ENCODE measurements at regions not wholly inside any gene's neighbourhood (a gene's known extent, or its start where the extent isn't known, plus 50 kb on each side); places are given as distances from the start of the nearest gene placed in this dataset.

- no peak for DNase-seq
Measured at GRCh38 chr7:42858570-42858969, 53.3 kb downstream of the C7orf25 start.

DNA sequence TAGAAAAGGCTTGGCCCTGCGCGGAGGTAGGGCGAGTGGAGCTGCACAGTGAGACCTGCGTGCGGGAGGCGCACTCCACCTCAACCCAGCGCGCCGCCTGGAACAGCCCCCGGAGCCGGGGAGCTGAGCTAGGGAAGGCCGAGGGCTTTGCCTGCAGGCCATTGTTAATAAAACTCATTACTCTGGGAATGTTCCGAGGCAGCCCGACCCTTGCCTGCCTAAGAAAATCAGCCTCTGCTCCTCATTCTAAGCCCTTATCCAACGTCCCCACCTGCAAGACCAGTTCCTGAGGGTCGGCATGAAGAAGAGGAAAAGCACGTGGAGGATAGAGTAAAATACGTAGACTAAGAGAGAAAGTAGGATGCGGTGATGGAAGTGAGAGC lies 55.3 kb downstream of the C7orf25 start:
- no peak for DNase-seq

DNA sequence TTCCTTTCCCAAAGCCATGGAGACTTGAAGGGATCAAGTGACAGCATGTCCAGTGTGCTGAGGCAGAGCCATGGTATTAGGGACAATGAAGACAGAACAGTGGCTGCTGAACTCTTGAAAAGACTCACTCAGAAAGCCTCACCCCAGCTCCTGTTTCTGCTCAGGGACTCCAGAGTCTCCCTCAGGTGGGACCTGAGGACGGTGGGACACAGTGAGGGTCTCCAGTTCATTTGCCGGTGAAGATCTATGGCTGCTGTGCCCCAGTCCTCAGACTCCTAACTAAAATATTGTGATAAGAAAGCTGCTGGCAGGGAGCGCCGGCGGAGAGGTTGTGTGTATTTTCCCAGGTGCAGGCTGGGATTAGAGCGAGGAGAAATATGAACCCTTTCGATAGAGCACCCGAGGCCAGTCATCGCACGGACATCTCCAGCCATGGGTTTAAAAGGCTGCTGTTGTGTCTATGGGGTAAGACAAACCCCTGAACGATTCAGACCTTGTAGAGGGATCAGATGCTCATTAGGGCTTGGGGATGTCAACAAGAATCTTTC lies 57.2 kb downstream of the C7orf25 start:
- DNase-seq = no peak

- no peak for DNase-seq
Measured at GRCh38 chr7:42852531-42852930, 59.3 kb downstream of the C7orf25 start.

DNA sequence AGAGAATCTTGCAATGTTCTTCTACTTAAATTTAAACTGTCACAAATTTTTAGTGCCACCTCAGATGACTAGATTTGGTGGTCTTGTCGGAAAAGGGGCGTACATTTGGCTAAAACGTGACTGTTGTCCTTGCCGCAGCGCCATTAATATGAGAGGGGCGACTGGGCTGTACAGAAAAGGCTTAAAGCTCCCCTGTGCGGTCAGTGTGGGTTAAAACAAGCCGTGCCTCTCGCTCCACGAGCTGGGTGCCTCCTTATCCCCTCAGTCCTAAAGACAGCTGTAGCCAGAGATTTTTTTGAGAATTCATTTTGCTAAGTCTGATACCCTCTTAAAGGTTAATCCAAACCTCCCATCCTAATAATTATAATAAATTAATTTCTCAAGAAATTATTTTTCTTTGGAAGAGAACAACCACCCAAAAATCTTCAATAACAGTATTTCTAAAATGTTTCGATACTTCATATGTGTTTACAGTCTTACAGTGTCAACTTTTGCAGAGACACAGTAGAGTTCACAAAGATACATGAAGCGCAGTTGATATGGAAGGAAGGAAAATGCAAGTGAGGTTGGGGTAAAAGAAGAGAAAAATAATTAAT lies 68.6 kb downstream of the C7orf25 start:
- DNase-seq = peak; percentile 12

GRCh38 chr7:42834676-42835075 lies 77.2 kb downstream of the C7orf25 start:
- no peak for DNase-seq

- DNase-seq = no peak
Measured at GRCh38 chr7:42833411-42833810, 78.5 kb downstream of the C7orf25 start.

GRCh38 chr7:42832667-42833066 lies 79.2 kb downstream of the C7orf25 start:
- no peak for DNase-seq

- DNase-seq = no peak
Measured at GRCh38 chr7:42831718-42832522, 80.0 kb downstream of the C7orf25 start.

DNA sequence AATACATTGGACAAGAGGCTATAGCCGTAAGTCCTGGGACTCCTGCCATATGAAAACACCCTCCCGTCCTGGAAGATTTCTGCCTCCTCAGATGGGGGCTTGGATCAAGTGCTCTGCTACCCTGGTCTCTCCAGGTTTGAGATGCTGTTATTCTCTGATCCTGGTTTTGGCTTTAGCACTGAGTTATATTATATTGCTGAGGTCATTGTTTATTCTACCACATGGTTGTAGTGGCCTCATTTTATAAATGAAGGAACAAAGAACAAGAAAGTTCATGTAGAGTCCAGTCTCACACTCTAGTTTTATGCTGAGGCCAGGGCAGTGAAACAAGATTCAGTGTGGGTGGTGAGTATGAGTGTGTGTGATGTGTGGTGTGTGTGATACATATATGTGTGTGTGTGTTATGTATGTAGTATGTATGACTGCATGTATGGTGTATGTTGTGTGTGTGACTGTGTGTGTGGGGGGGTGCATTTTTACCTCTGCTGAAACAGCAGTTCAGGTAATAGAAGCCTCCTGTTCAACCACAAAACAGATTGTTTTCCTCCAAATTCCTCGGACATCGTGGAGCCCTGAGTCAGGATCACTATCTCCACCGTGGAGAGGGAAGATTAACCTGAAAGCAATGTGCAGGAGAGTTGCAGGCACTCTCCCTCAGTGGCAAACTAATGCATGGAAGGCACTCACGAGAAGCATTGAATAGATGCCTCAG lies 80.7 kb downstream of the C7orf25 start:
- DNase-seq = no peak

DNA sequence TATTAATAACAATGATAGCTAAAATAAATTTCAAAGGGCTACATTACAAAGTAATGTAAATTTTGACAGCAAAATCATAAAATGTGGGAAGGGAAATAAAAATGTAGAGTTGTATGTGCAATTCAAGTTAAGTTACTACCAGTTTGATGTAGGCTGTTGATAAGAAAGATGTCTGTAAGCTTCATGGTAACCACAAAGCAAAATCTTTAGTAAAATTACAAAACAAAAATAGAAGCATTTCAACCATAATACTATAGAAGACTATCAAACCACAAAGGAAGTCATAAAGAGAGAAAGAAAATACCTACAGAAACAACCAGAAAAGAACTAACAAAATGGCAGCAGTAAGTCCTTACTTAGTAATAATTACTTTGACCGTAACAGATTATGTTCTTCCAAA lies 99.1 kb downstream of the C7orf25 start:
- no peak for DNase-seq

DNA sequence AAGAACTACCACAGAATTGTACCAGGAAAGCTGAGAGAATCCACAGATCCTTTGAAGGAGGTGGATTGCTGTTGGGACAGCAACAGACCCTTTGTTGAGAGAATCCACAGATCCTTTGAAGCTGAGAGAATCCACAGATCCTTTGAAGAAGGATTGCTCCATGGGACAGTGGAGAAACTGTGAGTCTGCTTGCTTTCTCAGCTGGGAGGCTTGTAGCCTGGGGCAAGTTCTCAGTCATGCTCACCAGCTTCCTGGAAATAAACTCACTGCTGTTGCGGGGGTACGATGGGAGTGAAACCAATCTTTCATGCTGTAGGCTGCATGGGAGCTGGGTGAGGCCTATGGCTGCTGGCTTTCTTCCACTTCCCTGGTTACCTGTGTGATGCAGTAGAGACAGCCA lies 106.3 kb downstream of the C7orf25 start:
- DNase-seq = no peak

- no peak for DNase-seq
Measured at GRCh38 chr7:42794673-42795072, 117.2 kb downstream of the C7orf25 start.

GRCh38 chr7:42792841-42793240 lies 119.0 kb downstream of the C7orf25 start:
- no peak for DNase-seq

GRCh38 chr7:42790196-42790595 lies 121.7 kb downstream of the C7orf25 start:
- no peak for DNase-seq

DNA sequence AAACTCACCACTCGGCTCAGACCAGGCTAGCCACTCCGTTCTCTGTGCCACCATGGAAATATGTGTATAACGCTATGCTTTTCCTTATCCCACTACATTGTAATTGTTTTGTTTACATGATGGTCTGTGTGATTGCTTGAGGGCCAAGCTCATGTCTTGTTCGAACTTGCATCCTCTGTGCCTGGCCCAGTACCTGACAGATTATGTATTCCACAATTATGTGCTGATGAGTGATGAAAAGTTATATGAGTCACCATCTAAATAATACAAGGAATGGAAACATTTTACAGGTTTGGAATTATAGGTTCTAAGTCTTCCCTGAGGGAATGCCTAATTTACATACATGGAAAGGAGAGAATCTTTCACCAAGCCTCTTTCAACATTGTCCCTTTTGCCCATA lies 137.4 kb downstream of the C7orf25 start:
- no peak for DNase-seq

- no peak for DNase-seq
Measured at GRCh38 chr7:42770114-42770513, 141.8 kb downstream of the C7orf25 start.

DNA sequence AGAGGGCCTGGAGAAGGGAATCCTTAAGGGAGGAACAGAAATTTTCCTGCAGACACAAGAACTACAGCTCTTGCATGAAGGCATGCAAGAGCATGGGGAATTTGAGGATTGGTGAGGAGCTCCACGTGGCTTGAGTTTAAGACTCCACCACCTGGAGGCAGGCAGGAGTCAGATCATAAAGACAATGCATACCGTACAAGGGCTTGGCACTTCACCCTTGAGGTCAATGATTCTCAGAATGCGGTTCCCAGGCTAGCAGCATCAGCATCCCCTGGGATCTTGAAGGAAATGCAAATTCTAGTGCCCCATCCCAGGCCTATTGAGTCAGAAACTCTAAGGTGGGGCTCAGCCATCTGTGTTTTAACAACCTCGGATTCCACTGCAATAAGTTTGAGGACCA lies 143.8 kb downstream of the C7orf25 start:
- no peak for DNase-seq

DNA sequence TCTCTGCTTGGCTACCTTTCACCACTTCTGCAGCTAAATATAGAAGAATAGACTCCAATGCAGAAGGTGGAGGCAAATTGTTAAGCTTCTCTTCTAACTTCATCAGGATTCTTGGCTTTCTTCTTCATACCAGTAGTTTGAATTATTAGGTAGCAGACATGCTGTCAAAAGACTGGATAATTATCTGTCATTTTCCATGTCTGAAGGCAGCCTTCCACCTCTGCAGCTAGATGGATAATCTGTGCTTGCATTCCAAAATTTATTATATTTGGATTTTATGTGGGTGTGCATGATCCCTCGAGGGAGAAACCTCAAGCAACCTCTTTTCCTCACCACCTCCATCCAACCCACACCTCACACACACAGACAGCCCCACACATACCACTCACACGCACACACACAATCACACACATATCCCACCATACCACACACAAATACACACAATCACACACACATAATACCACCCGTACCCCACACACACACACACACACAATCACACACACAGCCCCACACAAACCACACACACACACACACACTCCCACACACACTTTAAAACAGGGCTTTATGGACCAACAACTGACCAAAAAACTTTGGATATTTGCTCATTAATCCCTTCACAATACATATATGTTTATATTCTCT lies 145.0 kb downstream of the C7orf25 start:
- no peak for DNase-seq

DNA sequence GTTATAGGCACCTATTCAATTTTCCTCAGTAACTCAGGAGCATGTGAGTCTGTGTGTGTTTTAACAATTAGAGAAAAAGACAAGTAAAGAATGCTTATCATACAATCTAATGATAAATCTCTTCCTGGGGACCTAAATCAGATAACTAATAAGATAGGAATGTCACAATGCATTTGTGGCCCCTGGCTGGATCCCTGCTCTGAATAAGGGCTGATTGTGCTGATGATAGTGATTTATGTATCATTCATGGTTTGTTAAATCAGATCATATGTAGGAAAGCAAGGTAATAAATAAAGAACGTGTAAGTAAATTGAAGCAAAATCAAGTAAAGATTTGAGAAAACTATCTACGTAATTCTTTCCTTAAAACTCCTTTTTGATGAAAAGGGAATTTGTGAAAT lies 145.9 kb downstream of the C7orf25 start:
- DNase-seq = no peak

GRCh38 chr7:42763137-42763551 lies 148.7 kb downstream of the C7orf25 start:
- DNase-seq = no peak

- DNase-seq = no peak
Measured at GRCh38 chr7:42761486-42761885, 150.4 kb downstream of the C7orf25 start.

DNA sequence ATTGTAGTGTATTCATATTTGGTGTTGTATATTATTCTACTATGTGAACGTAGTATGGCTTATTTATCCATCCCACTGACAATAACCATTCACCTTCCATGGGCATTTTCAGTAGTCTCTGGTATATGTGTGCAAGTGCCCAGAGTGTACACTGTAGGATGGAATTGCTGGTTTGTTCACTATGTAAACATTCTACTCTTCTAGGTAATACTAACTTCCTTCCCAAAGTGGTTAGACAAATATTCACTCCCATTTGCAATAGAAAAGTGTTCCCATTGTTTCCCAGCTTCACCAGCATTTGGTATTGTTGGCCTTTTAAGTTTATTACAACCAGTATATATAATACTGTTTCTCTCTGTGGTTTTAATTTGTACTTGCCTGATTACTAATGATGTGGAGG lies 153.7 kb downstream of the C7orf25 start:
- no peak for DNase-seq
